GM12878 (cell line): ENCODE measurements at regions not wholly inside any gene's neighbourhood (a gene's known extent, or its start where the extent isn't known, plus 50 kb on each side); places are given as distances from the start of the nearest gene placed in this dataset.

Experiments used
- ATAC-seq: fragments of 200-7000 bp; cut with Tn5 transposase; 3 replicates; pipeline ENCODE4 v1.9.1; 2020; ENCODE audit warnings: mild to moderate bottlenecking, moderate library complexity
- BruUV-seq: library from RNA; stranded (reverse); fragments of 400-500 nt; replicated peaks from 2 replicates; lab custom pipeline; 2021; lab: Mats Ljungman, UMichigan
- CTCF ChIA-PET: fragments of 300-600 bp; sonication (Branson Sonifier 250); formaldehyde crosslinking; extraction: SDS; loops from one replicate; lab custom pipeline; 2021; ENCODE audit warnings: inconsistent platforms; lab: Yijun Ruan, JAX
- POLR2A ChIA-PET: fragments of 350-600 bp; formaldehyde crosslinking; extraction: SDS; loops from one replicate; lab custom pipeline; 2021; ENCODE audit warnings: inconsistent platforms; lab: Charles Lee
- RAD21 ChIA-PET: fragments of 300-600 bp; sonication (Branson Sonifier 250); formaldehyde crosslinking; loops from one replicate; lab custom pipeline; 2023; ENCODE audit warnings: antibody characterized with exemption; ENCODE audit not compliant: unreplicated experiment; lab: Charles Lee
- SMC1A ChIA-PET: fragments of 300-600 bp; sonication (Branson Sonifier 250); formaldehyde crosslinking; loops from one replicate; lab custom pipeline; 2023; ENCODE audit not compliant: unreplicated experiment, uncharacterized antibody; lab: Charles Lee
- DNase-seq: peaks from one replicate; pipeline ENCODE4 v3.0.0-alpha.2; 2011; ENCODE audit warnings: low read depth, low spot score
- FAIRE-seq: peaks from 3 replicates; lab custom pipeline; 2011; peaks lifted over from hg19 to GRCh38; lab: Jason Lieb, UNC
- H2AFZ ChIP-seq: 2 replicates; pipeline ENCODE4 v1.6.0; 2011; ENCODE audit warnings: low read depth, low read length, control low read depth; ENCODE audit not compliant: control insufficient read depth
- H3K27ac ChIP-seq: 2 replicates; pipeline ENCODE4 v1.5.1; 2011; ENCODE audit warnings: control low read depth; ENCODE audit not compliant: control insufficient read depth, insufficient read depth
- H3K27me3 ChIP-seq, 2 experiments: replicated peaks in 1 of 2; 2 replicates each; pipeline versions ENCODE4 v1.6.0 to v1.6.1; 2011; ENCODE audit warnings: low read length in 1 of 2; ENCODE audit not compliant: control insufficient read depth in 2 of 2, insufficient read depth in 2 of 2
- H3K36me3 ChIP-seq, 2 experiments: 2 replicates each; pipeline ENCODE4 v1.5.1; 2011; ENCODE audit warnings: low read length in 1 of 2; ENCODE audit not compliant: control insufficient read depth in 2 of 2, insufficient read depth in 2 of 2
- H3K4me1 ChIP-seq: 2 replicates; pipeline ENCODE4 v1.6.1; 2011; ENCODE audit warnings: mild to moderate bottlenecking, low read length, moderate library complexity, mixed read lengths; ENCODE audit not compliant: control insufficient read depth, insufficient read depth
- H3K4me2 ChIP-seq: 2 replicates; pipeline ENCODE4 v1.6.0; 2011; ENCODE audit warnings: control low read depth; ENCODE audit not compliant: control insufficient read depth, insufficient read depth
- H3K4me3 ChIP-seq: fragments of 200-600 bp; sonication (generic); 2 replicates; pipeline ENCODE4 v1.5.1; 2016
- H3K79me2 ChIP-seq: 2 replicates; pipeline ENCODE4 v1.6.0; 2011; ENCODE audit warnings: low read length; ENCODE audit not compliant: control insufficient read depth, insufficient read depth
- H3K9ac ChIP-seq: 2 replicates; pipeline ENCODE4 v1.8.0; 2011; ENCODE audit warnings: low read length, control low read depth, mixed read lengths; ENCODE audit not compliant: control insufficient read depth, insufficient read depth
- H3K9me3 ChIP-seq: replicated peaks from 3 replicates; pipeline ENCODE4 v1.5.1; 2011; ENCODE audit warnings: mild to moderate bottlenecking, low read length; ENCODE audit not compliant: control insufficient read depth, insufficient read depth
- H4K20me1 ChIP-seq: 2 replicates; pipeline ENCODE4 v1.6.0; 2011; ENCODE audit not compliant: control insufficient read depth, insufficient read depth
- BMI1 ChIP-seq: fragments of 450-650 bp; IDR thresholded peaks from 2 replicates; pipeline ENCODE4 v1.6.1; 2016; ENCODE audit warnings: mild to moderate bottlenecking, moderate library complexity, borderline replicate concordance
- BRCA1 ChIP-seq: IDR thresholded peaks from 2 replicates; pipeline ENCODE4 v1.6.1; 2011; ENCODE audit warnings: low read depth, low read length, improper control_type of control experiment
- CEBPZ ChIP-seq: fragments of 150-350 bp; IDR thresholded peaks from 2 replicates; pipeline ENCODE4 v1.6.1; 2016; ENCODE audit warnings: low read depth, low read length
- CHD4 ChIP-seq: fragments of 200-600 bp; sonication (generic); IDR thresholded peaks from 2 replicates; pipeline ENCODE4 v1.6.1; 2016; ENCODE audit warnings: mild to moderate bottlenecking
- EZH2 ChIP-seq: IDR thresholded peaks from 2 replicates; pipeline ENCODE4 v1.6.1; 2012; ENCODE audit warnings: low read depth, mild to moderate bottlenecking, control low read depth, inconsistent platforms, low read length, borderline replicate concordance; ENCODE audit not compliant: control insufficient read depth
- IKZF1 ChIP-seq: fragments of 450-650 bp; conservative IDR thresholded peaks from 2 replicates; pipeline ENCODE4 v1.6.1; 2017; ENCODE audit warnings: antibody characterized with exemption, mild to moderate bottlenecking
- MTA3 ChIP-seq: IDR thresholded peaks from 2 replicates; pipeline ENCODE4 v1.6.1; 2012; ENCODE audit warnings: low read length, inconsistent platforms, borderline replicate concordance
- NRF1 ChIP-seq: conservative IDR thresholded peaks from 2 replicates; pipeline ENCODE4 v1.6.1; 2011; ENCODE audit warnings: mild to moderate bottlenecking, low read depth, low read length, improper control_type of control experiment
- RAD21 ChIP-seq: IDR thresholded peaks from 2 replicates; pipeline ENCODE4 v1.6.1; 2011; ENCODE audit warnings: mild to moderate bottlenecking, low read depth, low read length, moderate library complexity; ENCODE audit not compliant: insufficient read depth
- ZNF592 ChIP-seq: fragments of 450-650 bp; IDR thresholded peaks from 2 replicates; pipeline ENCODE4 v1.6.1; 2017; ENCODE audit warnings: mild to moderate bottlenecking, moderate library complexity
- WGBS: methylation state at CpG from one replicate; pipeline ENCODE4 v1.1.6; 2016; ENCODE audit warnings: low lambda C conversion rate; ENCODE audit not compliant: insufficient replicate concordance, insufficient coverage; ENCODE audit errors: missing lambda C conversion rate; 5-methylcytosine and 5-hydroxymethylcytosine counted together
- in situ Hi-C: fragments of 300-500 bp; cut with MboI; formaldehyde crosslinking; loops from 9 replicates; pipeline ENCODE4 v1.14.3; 2018; ENCODE audit warnings: mixed read lengths
- intact Hi-C: fragments of 100-400 bp; cut with micrococcal nuclease; formaldehyde crosslinking; loops from one replicate; pipeline ENCODE4 v1.14.2; 2022; ENCODE audit not compliant: unreplicated experiment

- TF ChIP-seq ZNF592 (no peak), CHD4 (no peak), EZH2 (no peak)
Measured at GRCh38 chr6:167748458-167749379, 78.0 kb upstream of the AFDN start (continued).

- no peak overlapping the region for H3K4me2 ChIP-seq
- TF ChIP-seq NRF1 (no peak), IKZF1 (no peak), BRCA1 (no peak), MTA3 (no peak), CEBPZ (no peak), BMI1 (no peak), RAD21 (no peak)
Measured at GRCh38 chr6:167750956-167751358, 75.8 kb upstream of the AFDN start.

More at GRCh38 chr6:167750956-167751358, 75.8 kb upstream of the AFDN start:
- POLR2A ChIA-PET = no interaction called here
- no peaks in the 10 kb centered on the region for H3K4me1 ChIP-seq
- H3K9me3 ChIP-seq = no peaks in the 10 kb centered on the region
- H3K27me3 ChIP-seq = peaks cover 0 to 1% of the 10 kb centered on the region in 2 experiments; a peak in 3 of 4 replicates
- no peaks in the 10 kb centered on the region for H4K20me1 ChIP-seq
- no peak for FAIRE-seq
- 17% methylated on average over 4 of the region's 4 CpGs for WGBS
- intact Hi-C loops = no loop called here
- CTCF ChIA-PET = no interaction called here
- no peak overlapping the region for H2AFZ ChIP-seq
- H3K27ac ChIP-seq = no peak overlapping the region
- RAD21 ChIA-PET = no interaction called here
- no peaks in the 10 kb centered on the region for H3K79me2 ChIP-seq
- DNase-seq = no peak
- ATAC-seq = no peak
- H3K4me3 ChIP-seq = no peak overlapping the region
- no TSS peak for BruUV-seq
- SMC1A ChIA-PET = no interaction called here
- H3K36me3 ChIP-seq = no peaks in the 10 kb centered on the region
- H3K9ac ChIP-seq = no peak overlapping the region
- in situ Hi-C loops = no loop called here
